ENCODE measurements at regions not wholly inside any gene's neighbourhood (a gene's known extent, or its start where the extent isn't known, plus 50 kb on each side); places are given as distances from the start of the nearest gene placed in this dataset.

- DNase-seq (ENCODE audit: low read depth in 2 of 3, low spot score in 2 of 3): no peak
Measured at GRCh38 chr2:11987151-11987550, 240.7 kb downstream of the LPIN1 start.

GRCh38 chr2:11988691-11989353 lies 242.4 kb downstream of the LPIN1 start:
- DNase-seq (ENCODE audit: low read depth in 2 of 3, low spot score in 2 of 3): no peak

GRCh38 chr2:11989354-11989703 lies 242.9 kb downstream of the LPIN1 start:
- no peak for DNase-seq (ENCODE audit: low read depth in 2 of 3, low spot score in 2 of 3)

- DNase-seq (ENCODE audit: low read depth in 2 of 3, low spot score in 2 of 3): no peak
Measured at GRCh38 chr2:11990576-11990975, 244.1 kb downstream of the LPIN1 start.

GRCh38 chr2:11993749-11994148 lies 247.3 kb downstream of the LPIN1 start:
- DNase-seq (ENCODE audit: low read depth in 2 of 3, low spot score in 2 of 3): no peak

- no peak for DNase-seq (ENCODE audit: low read depth in 2 of 3, low spot score in 2 of 3)
Measured at GRCh38 chr2:11995456-11995855, 249.0 kb downstream of the LPIN1 start.

GRCh38 chr2:11996618-11997017 lies 250.2 kb downstream of the LPIN1 start:
- DNase-seq (ENCODE audit: low read depth in 2 of 3, low spot score in 2 of 3): no peak

GRCh38 chr2:11997142-11997541 lies 250.7 kb downstream of the LPIN1 start:
- DNase-seq (ENCODE audit: low read depth in 2 of 3, low spot score in 2 of 3): no peak

- DNase-seq (ENCODE audit: low read depth in 2 of 3, low spot score in 2 of 3): peak in 1 of 3 donors; percentile 41
Measured at GRCh38 chr2:11998218-11998617, 251.8 kb downstream of the LPIN1 start.

- no peak for DNase-seq (ENCODE audit: low read depth in 2 of 3, low spot score in 2 of 3)
Measured at GRCh38 chr2:11998626-11999378, 252.4 kb downstream of the LPIN1 start.

GRCh38 chr2:12001621-12002020 lies 255.2 kb downstream of the LPIN1 start:
- DNase-seq (ENCODE audit: low read depth in 2 of 3, low spot score in 2 of 3): no peak

GRCh38 chr2:12002215-12002614 lies 255.8 kb downstream of the LPIN1 start:
- no peak for DNase-seq (ENCODE audit: low read depth in 2 of 3, low spot score in 2 of 3)

- no peak for DNase-seq (ENCODE audit: low read depth in 2 of 3, low spot score in 2 of 3)
Measured at GRCh38 chr2:12004713-12005112, 258.3 kb downstream of the LPIN1 start.

- peak; percentile 7 to 95 (median 91) for DNase-seq (ENCODE audit: low read depth in 2 of 3, low spot score in 2 of 3)
Measured at GRCh38 chr2:12005886-12006681, 259.7 kb downstream of the LPIN1 start.

GRCh38 chr2:12006850-12007249 lies 260.4 kb downstream of the LPIN1 start:
- DNase-seq (ENCODE audit: low read depth in 2 of 3, low spot score in 2 of 3): no peak

- DNase-seq (ENCODE audit: low read depth in 2 of 3, low spot score in 2 of 3): no peak
Measured at GRCh38 chr2:12007282-12007681, 260.9 kb downstream of the LPIN1 start.

- DNase-seq (ENCODE audit: low read depth in 2 of 3, low spot score in 2 of 3): peak in 2 of 3 donors; percentile 47 to 76
Measured at GRCh38 chr2:12008425-12009061, 262.1 kb downstream of the LPIN1 start.

- DNase-seq (ENCODE audit: low read depth in 2 of 3, low spot score in 2 of 3): no peak
Measured at GRCh38 chr2:12009323-12009905, 263.0 kb downstream of the LPIN1 start.

- DNase-seq (ENCODE audit: low read depth in 2 of 3, low spot score in 2 of 3): no peak
Measured at GRCh38 chr2:12010059-12010458, 263.6 kb downstream of the LPIN1 start.

GRCh38 chr2:12010779-12011178 lies 264.3 kb downstream of the LPIN1 start:
- DNase-seq (ENCODE audit: low read depth in 2 of 3, low spot score in 2 of 3): no peak

Data from hematopoietic multipotent progenitor cell (in vitro differentiated cells).